HG03108 (cell line): ENCODE measurements at regions not wholly inside any gene's neighbourhood (a gene's known extent, or its start where the extent isn't known, plus 50 kb on each side); places are given as distances from the start of the nearest gene placed in this dataset.
"Not testable (repeated sequence)": the region's sequence is repeated elsewhere in the genome, so short reads cannot be mapped to it uniquely, and the experiment has no call there.

ENCODE experiments used
- ATAC-seq: cut with Tn5 transposase; IDR thresholded peaks from one replicate; pipeline ENCODE4 v1.9.1; 2021; ENCODE audit warnings: moderate library complexity; ENCODE audit not compliant: unreplicated experiment

DNA sequence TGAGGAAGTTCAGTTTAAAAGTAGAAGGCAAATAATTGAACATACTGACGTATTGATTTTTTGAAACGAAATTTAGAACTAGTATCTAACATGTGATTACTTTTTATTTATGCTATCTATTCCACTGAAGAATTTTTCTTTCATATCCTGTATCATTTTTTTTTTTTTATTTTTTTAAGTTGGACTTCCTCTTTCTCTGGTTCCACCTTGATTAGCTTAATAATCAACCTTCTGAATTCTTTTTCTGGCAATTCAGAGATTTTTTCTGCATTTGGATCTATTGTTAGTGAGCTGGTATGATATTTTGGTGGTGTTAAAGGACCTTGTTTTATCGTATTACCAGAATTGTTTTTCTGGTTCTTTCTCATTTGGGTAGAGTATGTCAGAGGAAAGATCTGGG lies 411.2 kb downstream of the SOX11 start:
- ATAC-seq: no peak

- ATAC-seq: no peak
Measured at GRCh38 chr2:6103949-6104348, 411.8 kb downstream of the SOX11 start.

GRCh38 chr2:6107290-6107689 lies 415.1 kb downstream of the SOX11 start:
- no peak for ATAC-seq

DNA sequence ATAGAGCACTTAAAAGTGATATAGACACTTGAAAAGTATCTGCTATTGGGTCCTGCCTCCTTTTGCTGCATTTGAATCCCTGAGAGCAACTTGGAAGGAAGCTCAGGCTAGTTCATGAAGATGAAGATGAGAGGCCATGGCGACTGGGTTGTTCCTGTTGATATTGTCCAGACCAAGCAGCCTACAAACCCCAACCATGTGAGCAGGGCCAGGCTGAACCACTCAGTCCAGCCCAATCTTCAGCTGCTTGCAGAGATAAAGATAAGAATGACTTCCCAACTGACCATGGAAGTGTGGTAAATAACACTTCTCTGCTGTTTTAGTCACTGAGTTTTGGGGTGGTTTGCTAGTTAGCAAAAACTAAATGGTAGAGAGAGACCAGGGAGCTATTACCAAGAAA lies 417.6 kb downstream of the SOX11 start:
- ATAC-seq: no peak

DNA sequence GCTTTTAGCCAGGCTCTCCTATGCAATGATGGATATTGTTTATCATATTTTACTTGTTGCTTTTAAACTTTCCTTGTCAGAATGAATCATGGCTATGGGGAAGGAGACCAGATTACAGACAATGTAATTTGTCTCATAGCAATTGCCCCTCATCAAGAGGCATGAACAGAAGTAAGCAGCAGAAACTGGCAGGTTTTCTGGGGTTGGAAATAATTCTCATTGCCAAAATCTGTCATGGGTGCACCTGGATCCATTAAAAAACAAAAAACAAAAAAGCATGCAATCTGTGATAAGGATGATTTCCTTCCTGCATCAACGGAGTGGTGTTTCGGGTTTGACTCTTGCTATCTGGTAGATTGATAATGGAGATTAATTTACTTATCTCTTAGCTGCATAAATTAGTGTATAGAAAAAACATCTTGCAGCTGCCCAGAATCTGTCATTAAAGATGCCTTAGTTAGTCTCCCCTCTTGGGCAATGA lies 419.6 kb downstream of the SOX11 start:
- ATAC-seq: no peak

DNA sequence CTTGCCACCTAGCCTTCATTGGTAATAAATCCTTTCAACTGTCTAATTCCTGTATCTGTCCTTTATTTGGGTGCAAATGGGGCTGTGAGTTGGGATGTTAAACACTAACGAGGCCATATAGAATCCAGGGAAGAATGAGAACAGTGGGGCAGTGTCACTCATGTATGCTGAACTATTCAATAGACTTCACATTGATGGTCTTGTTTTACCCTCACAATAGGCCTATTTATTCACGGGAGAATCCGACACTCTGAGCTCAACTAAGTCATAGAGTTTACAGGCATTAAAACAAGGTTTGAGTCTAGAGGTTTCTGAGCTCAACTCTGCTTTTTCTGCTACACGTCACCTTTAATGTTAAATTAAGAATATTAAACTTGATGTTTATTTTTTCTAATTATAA lies 421.6 kb downstream of the SOX11 start:
- no peak for ATAC-seq

DNA sequence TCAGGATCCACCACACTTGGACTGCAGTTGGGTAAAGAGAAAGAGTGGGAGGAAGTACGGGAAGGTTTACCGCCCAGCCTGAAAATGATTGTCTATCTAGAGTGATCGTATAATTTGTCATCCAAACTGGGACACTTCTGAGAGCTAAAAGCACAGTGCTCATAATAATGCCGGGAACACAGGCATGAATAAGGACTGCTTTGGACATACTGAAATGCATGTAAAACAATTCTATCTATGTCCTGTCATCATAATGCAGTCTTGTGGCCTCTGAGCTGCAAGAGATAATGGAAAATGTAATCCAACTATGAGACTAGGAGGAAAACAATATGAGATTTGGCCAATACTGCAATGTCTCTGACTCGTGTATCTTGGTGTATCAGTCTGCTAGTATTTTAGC lies 435.5 kb downstream of the SOX11 start:
- ATAC-seq: no peak

DNA sequence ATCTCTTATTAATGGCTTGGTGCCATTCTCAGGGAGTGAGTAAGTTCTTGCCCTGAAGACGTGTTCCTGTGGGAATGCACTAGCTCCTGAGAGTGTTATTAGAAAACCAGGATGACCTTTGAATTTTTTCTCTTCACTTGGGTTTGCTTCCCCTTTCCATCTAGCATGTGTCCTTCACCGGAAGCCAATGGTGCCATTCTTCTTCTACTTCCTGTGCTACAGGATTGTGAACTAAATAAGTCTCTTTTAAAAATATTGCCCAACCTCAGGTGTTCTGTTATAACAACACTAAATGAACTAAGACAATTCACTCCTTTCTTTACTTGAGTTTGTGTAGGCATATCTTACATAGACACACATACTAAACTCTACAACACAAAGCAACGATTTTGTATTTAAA lies 447.0 kb downstream of the SOX11 start:
- no peak for ATAC-seq

DNA sequence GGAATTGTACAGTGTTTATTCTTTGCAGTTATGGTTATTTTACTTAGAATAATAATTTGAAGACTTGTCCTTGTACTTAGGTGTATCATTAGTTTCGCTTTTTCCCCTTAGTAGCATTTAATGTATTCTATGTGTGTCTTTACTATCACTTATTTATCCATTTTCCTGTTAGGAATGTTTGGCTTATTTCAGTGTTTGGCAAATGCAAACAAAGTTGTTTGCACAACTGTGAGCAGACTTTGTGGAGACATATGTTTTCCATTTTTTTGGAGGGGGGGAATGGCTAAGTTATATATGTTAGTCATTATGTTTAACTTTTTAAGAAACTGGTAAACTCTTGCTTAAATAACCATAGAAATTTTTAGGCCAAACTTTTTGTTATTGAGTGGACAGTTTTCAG lies 447.7 kb downstream of the SOX11 start:
- ATAC-seq: no peak

GRCh38 chr2:6140509-6140908 lies 448.3 kb downstream of the SOX11 start:
- no peak for ATAC-seq

DNA sequence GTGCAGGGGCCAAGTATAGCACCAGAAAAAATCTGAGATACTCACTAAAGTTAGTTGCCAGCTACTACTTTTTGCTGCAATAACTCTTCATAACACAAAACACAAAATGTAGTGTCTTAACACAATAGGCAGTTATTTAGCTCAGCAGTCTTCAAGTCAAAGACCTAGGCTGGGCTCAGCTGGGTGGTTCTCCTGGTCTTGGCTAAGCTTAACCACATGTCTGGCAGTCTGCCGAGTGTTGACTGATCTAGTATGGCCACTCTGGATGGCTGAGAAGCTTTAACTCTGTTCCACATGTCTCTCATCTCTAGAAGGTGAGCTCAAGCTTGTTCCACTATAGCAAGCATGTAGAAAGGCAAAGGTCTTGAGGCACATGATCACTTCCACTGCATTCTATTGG lies 451.6 kb downstream of the SOX11 start:
- no peak for ATAC-seq

GRCh38 chr2:6147215-6147614 lies 455.0 kb downstream of the SOX11 start:
- not testable (repeated sequence) for ATAC-seq

DNA sequence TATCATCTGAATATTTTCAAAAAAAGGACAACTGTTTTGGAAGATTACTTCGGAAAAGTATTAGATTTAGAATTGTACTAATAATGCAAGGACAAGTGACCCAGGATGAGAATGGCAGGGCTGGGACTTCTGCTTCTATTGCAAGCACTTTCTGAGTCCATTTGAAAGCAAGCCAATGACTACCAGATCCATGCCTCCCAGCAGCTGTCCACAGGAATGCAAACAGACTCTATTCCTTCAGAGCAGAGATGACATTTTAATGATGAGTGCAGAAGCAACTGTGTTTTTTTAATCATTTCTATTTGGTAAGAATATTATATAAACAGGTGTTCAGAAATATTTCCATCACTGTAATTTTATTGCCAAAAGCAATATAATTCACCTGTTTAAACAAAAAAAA lies 456.7 kb downstream of the SOX11 start:
- ATAC-seq: no peak

DNA sequence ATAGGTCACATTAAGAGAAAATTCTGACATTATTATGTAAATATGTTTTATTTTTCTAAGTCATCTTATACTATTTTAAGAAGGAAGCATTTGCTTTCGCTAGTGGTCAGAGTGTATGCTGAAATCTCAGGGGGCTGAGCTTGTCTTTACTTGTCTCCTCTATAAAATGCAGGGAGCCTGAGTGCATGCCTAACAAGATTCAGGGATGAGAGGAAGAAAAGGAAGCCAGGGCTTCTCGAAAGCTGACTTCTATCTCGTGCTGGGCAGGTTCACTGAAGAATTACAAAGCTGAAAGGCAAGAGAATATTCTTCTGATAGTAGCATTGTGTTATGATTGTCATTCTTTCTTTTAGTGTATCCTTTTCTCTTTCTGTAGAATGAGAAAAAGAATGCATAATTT lies 467.4 kb downstream of the SOX11 start:
- ATAC-seq: no peak

- ATAC-seq: no peak
Measured at GRCh38 chr2:6163932-6164331, 471.7 kb downstream of the SOX11 start.

GRCh38 chr2:6164986-6165747 lies 473.0 kb downstream of the SOX11 start:
- ATAC-seq: no peak

DNA sequence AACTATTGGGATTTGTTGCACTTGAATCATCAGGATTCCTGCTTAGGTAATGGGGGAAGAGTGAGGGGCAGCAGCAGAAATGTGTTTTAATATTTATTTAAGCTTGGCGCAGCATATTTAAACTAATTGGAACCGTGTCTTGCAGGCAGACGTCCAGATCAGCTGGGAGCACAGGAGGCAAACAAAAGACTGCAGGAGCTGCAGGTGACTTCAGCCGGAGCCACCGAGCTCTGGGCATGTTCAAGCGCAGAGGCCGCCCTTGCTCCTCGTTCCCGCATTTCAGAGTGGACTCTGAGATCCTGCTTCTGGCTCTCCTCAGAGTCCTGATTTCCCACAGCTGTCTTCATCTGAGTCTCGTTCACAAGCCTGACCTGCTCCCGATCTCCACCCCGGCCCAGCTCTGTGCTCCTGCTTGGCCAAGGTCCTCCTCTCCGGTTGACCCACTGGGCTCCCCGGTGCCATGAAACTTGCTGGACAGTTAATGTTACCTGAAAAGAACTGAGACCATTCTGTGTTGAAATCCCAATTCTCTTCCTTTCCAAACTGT lies 475.5 kb downstream of the SOX11 start:
- no peak for ATAC-seq

DNA sequence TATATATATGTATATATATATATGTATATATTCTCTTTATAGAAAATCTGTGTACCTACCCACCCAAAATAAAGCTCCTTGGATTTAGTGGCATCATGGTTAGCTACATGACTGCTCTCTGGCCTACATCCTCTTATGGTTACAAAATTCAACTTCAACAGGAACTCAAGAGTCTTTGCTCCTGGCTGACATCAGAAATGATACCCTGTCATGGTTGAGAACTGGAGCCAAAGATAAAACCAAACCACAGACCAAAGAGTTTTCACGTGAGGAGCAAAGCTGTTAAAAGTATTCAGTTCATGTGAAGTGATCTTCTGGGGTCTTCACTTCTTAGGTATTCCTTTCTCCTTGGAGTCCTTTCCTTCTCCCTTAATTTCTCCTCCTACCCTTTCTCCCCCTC lies 476.3 kb downstream of the SOX11 start:
- no peak for ATAC-seq

DNA sequence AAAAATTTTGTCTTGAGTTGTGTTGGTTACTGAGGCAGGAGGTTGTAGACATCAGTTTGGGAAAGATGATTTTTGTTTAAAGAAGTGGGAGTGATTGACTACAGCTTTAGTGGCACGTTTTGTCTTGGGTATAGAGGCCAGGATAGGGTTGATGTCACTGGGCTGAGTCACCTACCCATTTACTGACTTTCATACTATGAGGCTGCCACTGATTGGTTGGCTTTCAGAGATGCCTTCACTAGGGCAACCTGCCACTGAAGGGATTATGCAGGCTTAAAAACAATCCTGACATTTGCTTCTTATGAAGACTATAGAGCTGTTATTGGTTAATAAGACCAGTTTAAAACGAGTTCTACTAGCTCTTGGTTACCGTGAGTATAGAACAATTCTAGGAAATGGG lies 479.1 kb downstream of the SOX11 start:
- ATAC-seq: no peak

DNA sequence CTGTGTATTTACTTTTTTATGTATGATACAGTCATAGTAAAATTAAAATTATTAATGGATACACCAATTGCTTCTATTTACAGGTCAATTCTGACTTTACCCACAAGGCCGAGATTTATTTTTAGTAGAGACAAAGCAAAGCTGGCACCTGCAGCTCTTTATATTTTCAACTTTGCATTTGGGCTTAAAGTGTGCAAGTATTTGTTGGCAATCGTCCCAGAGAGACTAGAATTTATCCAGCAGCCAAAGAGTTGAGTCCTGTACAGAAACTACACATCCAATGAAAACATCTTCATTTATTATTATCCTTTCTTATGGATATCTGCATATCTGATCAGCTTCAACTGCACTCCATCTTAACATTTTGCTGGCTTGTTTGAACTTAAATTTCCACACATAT lies 485.6 kb downstream of the SOX11 start:
- no peak for ATAC-seq

GRCh38 chr2:6181525-6181924 lies 489.3 kb downstream of the SOX11 start:
- ATAC-seq: no peak

- no peak for ATAC-seq
Measured at GRCh38 chr2:6181926-6182325, 489.7 kb downstream of the SOX11 start.

DNA sequence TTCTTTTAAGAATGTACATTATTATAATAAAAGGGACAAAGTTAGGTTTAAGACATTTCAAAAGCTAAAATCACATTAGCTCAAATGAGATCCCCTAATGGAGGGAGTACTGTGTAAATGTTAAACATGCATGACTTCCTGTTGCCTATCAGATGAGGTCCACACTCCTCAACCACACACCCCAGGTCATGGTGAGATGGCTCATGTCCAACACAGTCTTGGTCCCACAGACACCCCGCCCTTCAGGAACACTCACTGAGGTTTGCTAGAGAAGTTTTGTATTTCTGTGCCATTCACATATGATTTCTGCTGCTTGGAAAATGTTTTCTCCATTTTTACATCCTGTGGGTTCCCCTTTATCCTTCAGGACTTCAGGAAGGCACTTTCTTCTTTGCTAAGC lies 491.0 kb downstream of the SOX11 start:
- ATAC-seq: no peak
